ENCODE measurements at regions not wholly inside any gene's neighbourhood (a gene's known extent, or its start where the extent isn't known, plus 50 kb on each side); places are given as distances from the start of the nearest gene placed in this dataset.

DNA sequence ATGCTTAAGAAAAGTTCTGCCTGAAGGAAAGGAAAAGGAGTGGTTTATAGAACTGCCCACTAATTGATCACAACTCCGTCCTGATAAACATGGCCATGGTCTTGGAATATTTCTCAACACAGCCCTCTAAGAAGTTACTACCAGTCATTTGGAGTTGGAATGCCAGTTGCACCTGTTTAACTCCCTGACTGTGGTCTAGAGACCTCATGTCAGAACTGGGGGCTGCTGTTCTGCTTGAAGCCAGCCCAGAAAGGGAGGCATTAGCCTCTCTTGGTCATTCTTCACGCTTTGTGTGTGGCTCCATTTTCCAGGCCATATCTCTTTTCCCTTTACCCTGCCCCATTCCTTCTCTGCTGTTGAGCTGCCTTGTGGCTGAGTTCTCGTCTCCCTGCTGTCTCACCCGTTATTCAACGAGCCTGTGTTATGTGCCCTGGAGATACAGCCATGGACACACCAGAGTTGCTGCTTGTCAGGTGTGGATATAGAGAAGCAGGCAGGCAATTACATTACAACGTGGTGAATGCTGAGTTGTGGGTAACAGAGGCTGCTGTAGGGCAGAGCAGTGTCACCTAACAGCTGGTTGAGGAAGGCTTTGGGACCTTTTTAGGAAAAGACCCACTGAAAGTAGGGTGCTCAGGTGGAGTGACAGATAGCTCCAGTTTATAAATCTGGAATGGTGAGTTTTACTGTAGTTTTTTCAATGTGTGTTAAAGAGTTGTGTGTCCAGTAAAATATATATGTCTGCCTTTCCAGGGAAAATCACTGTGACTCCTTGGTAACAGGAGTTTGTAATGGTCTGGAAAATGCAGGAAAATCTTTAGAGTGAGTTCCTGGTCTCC is 137.0 kb upstream of the IPO9 start:
- Histone ChIP-seq H3K27ac (no peak overlapping the region), H3K9me3 (ENCODE audit: low read depth) (no peaks in the 10 kb centered on the region), H3K4me1 (peaks cover 37% of the 10 kb centered on the region), H2AFZ (replicated peaks) (no peak overlapping the region), H3K79me2 (ENCODE audit: low read depth) (no peaks in the 10 kb centered on the region), H3F3A (ENCODE audit: low read depth) (peaks cover 13% of the 10 kb centered on the region), H3K4me3 (no peak overlapping the region), H3K27me3 (no peaks in the 10 kb centered on the region), H4K20me1 (ENCODE audit: low read depth) (no peaks in the 10 kb centered on the region), H3K9ac (no peak overlapping the region), H3K36me3 (no peaks in the 10 kb centered on the region), H3K4me2 (no peak overlapping the region)
- Mint-ChIP-seq H3K27me3 (ENCODE audit: insufficient read depth, low read depth) (peaks cover 13% of the 10 kb centered on the region), H3K36me3 (no peaks in the 10 kb centered on the region), H3K4me1 (peaks cover 24% of the 10 kb centered on the region), H3K4me3 (no peak overlapping the region), H3K27ac (no peak overlapping the region), H3K9me3 (no peaks in the 10 kb centered on the region)
- DNase-seq (ENCODE audit: low spot score) = no peak
- TF ChIP-seq EZH2 (IDR thresholded peaks at IDR 0.05) (no peak), EZH2phosphoT487 (IDR thresholded peaks at IDR 0.05) (no peak), CTCF (IDR thresholded peaks at IDR 0.05) (no peak)

DNA sequence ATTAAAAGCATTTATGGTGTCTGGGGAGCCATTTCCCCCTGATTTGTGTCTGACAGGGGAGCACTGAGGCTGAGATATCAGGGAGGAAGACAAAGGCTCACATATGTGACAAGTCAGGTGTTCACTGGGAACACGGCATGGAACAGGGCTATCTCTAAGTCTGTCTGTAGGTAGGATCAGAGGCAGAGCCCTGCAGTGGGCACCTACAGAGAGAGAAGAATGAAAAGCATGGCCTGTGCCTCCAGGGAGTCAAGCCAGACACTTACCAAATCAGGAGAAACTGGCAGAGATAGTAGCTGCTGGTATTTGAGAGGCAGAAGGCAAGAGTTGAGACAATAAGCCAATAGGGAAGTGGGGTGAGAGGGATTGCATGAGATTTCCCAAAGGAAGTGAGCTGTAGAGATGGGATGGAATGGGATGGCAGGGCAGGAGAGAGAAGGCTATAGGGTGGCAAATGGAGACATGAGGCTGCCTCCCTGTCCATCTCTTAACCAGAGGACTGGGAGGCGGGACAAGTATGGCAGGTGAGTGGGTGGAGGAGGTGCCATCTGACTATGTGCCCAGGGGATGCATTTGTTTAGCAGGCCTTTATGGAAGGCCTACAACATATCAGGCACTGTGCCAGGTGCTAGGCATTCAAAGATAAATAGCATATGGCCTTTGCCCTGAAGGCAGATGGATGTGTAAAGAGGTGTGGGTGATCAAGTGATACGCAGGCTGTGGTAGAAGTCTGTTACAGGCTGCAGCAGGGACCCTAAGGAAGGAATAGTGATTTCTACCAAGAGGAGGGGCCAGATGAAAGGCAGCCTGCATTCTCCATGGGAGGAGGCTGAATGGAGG is 136.2 kb upstream of the IPO9 start:
- Histone ChIP-seq H3F3A (ENCODE audit: low read depth) (peaks cover 13% of the 10 kb centered on the region), H3K36me3 (no peaks in the 10 kb centered on the region), H4K20me1 (ENCODE audit: low read depth) (no peaks in the 10 kb centered on the region), H3K27me3 (no peaks in the 10 kb centered on the region), H3K27ac (no peak overlapping the region), H3K9ac (no peak overlapping the region), H3K9me3 (ENCODE audit: low read depth) (no peaks in the 10 kb centered on the region), H3K79me2 (ENCODE audit: low read depth) (no peaks in the 10 kb centered on the region), H2AFZ (replicated peaks) (no peak overlapping the region), H3K4me1 (peaks cover 34% of the 10 kb centered on the region), H3K4me3 (no peak overlapping the region), H3K4me2 (peak overlapping the region; percentile 74)
- TF ChIP-seq CTCF (IDR thresholded peaks at IDR 0.05) (no peak), EZH2 (IDR thresholded peaks at IDR 0.05) (no peak), EZH2phosphoT487 (IDR thresholded peaks at IDR 0.05) (no peak)
- Mint-ChIP-seq H3K27ac (no peak overlapping the region), H3K4me1 (peaks cover 19% of the 10 kb centered on the region), H3K4me3 (no peak overlapping the region), H3K9me3 (no peaks in the 10 kb centered on the region), H3K36me3 (no peaks in the 10 kb centered on the region), H3K27me3 (ENCODE audit: insufficient read depth, low read depth) (peaks cover 13% of the 10 kb centered on the region)
- no peak for DNase-seq (ENCODE audit: low spot score)

GRCh38 chr1:201693890-201694607 is 134.9 kb upstream of the IPO9 start:
- H3K36me3 ChIP-seq = no peaks in the 10 kb centered on the region
- H3K36me3 Mint-ChIP-seq = peaks cover 2% of the 10 kb centered on the region
- H3K4me1 Mint-ChIP-seq = peaks cover 10% of the 10 kb centered on the region
- no peaks in the 10 kb centered on the region for H3K9me3 ChIP-seq (ENCODE audit: low read depth)
- H3K9ac ChIP-seq = no peak overlapping the region
- H3K9me3 Mint-ChIP-seq = no peaks in the 10 kb centered on the region
- TF ChIP-seq CTCF (IDR thresholded peaks at IDR 0.05) (no peak), EZH2phosphoT487 (IDR thresholded peaks at IDR 0.05) (no peak), EZH2 (IDR thresholded peaks at IDR 0.05) (no peak)
- no peaks in the 10 kb centered on the region for H4K20me1 ChIP-seq (ENCODE audit: low read depth)
- H3K4me3 ChIP-seq = no peak overlapping the region
- no peaks in the 10 kb centered on the region for H3K79me2 ChIP-seq (ENCODE audit: low read depth)
- peak overlapping the region; percentile 74 for H3K4me2 ChIP-seq
- H3K27ac Mint-ChIP-seq = peak overlapping the region; percentile 93
- peaks cover 13% of the 10 kb centered on the region for H3F3A ChIP-seq (ENCODE audit: low read depth)
- peak; percentile 78 for DNase-seq (ENCODE audit: low spot score)
- H3K27ac ChIP-seq = no peak overlapping the region
- H3K4me3 Mint-ChIP-seq = peak overlapping the region; percentile 76
- H3K27me3 ChIP-seq = no peaks in the 10 kb centered on the region
- H2AFZ ChIP-seq (replicated peaks) = peak overlapping the region; percentile 48
- H3K4me1 ChIP-seq = peaks cover 34% of the 10 kb centered on the region
- peaks cover 14% of the 10 kb centered on the region for H3K27me3 Mint-ChIP-seq (ENCODE audit: insufficient read depth, low read depth)
